GM12878 (cell line): ENCODE measurements at regions not wholly inside any gene's neighbourhood (a gene's known extent, or its start where the extent isn't known, plus 50 kb on each side); places are given as distances from the start of the nearest gene placed in this dataset.

Source experiments
- ATAC-seq: fragments of 200-7000 bp; cut with Tn5 transposase; 3 replicates; pipeline ENCODE4 v1.9.1; 2020; ENCODE audit warnings: mild to moderate bottlenecking, moderate library complexity
- BruUV-seq: library from RNA; stranded (reverse); fragments of 400-500 nt; replicated peaks from 2 replicates; lab custom pipeline; 2021; lab: Mats Ljungman, UMichigan
- CTCF ChIA-PET: fragments of 300-600 bp; sonication (Branson Sonifier 250); formaldehyde crosslinking; extraction: SDS; loops from one replicate; lab custom pipeline; 2021; ENCODE audit warnings: inconsistent platforms; lab: Yijun Ruan, JAX
- POLR2A ChIA-PET: fragments of 350-600 bp; formaldehyde crosslinking; extraction: SDS; loops from one replicate; lab custom pipeline; 2021; ENCODE audit warnings: inconsistent platforms; lab: Charles Lee
- RAD21 ChIA-PET: fragments of 300-600 bp; sonication (Branson Sonifier 250); formaldehyde crosslinking; loops from one replicate; lab custom pipeline; 2023; ENCODE audit warnings: antibody characterized with exemption; ENCODE audit not compliant: unreplicated experiment; lab: Charles Lee
- SMC1A ChIA-PET: fragments of 300-600 bp; sonication (Branson Sonifier 250); formaldehyde crosslinking; loops from one replicate; lab custom pipeline; 2023; ENCODE audit not compliant: unreplicated experiment, uncharacterized antibody; lab: Charles Lee
- DNase-seq: peaks from one replicate; pipeline ENCODE4 v3.0.0-alpha.2; 2011; ENCODE audit warnings: low read depth, low spot score
- FAIRE-seq: peaks from 3 replicates; lab custom pipeline; 2011; peaks lifted over from hg19 to GRCh38; lab: Jason Lieb, UNC
- H2AFZ ChIP-seq: 2 replicates; pipeline ENCODE4 v1.6.0; 2011; ENCODE audit warnings: low read depth, low read length, control low read depth; ENCODE audit not compliant: control insufficient read depth
- H3K27ac ChIP-seq: 2 replicates; pipeline ENCODE4 v1.5.1; 2011; ENCODE audit warnings: control low read depth; ENCODE audit not compliant: control insufficient read depth, insufficient read depth
- H3K27me3 ChIP-seq, 2 experiments: replicated peaks in 1 of 2; 2 replicates each; pipeline versions ENCODE4 v1.6.0 to v1.6.1; 2011; ENCODE audit warnings: low read length in 1 of 2; ENCODE audit not compliant: control insufficient read depth in 2 of 2, insufficient read depth in 2 of 2
- H3K36me3 ChIP-seq, 2 experiments: 2 replicates each; pipeline ENCODE4 v1.5.1; 2011; ENCODE audit warnings: low read length in 1 of 2; ENCODE audit not compliant: control insufficient read depth in 2 of 2, insufficient read depth in 2 of 2
- H3K4me1 ChIP-seq: 2 replicates; pipeline ENCODE4 v1.6.1; 2011; ENCODE audit warnings: mild to moderate bottlenecking, low read length, moderate library complexity, mixed read lengths; ENCODE audit not compliant: control insufficient read depth, insufficient read depth
- H3K4me2 ChIP-seq: 2 replicates; pipeline ENCODE4 v1.6.0; 2011; ENCODE audit warnings: control low read depth; ENCODE audit not compliant: control insufficient read depth, insufficient read depth
- H3K4me3 ChIP-seq: fragments of 200-600 bp; sonication (generic); 2 replicates; pipeline ENCODE4 v1.5.1; 2016
- H3K79me2 ChIP-seq: 2 replicates; pipeline ENCODE4 v1.6.0; 2011; ENCODE audit warnings: low read length; ENCODE audit not compliant: control insufficient read depth, insufficient read depth
- H3K9ac ChIP-seq: 2 replicates; pipeline ENCODE4 v1.8.0; 2011; ENCODE audit warnings: low read length, control low read depth, mixed read lengths; ENCODE audit not compliant: control insufficient read depth, insufficient read depth
- H3K9me3 ChIP-seq: replicated peaks from 3 replicates; pipeline ENCODE4 v1.5.1; 2011; ENCODE audit warnings: mild to moderate bottlenecking, low read length; ENCODE audit not compliant: control insufficient read depth, insufficient read depth
- H4K20me1 ChIP-seq: 2 replicates; pipeline ENCODE4 v1.6.0; 2011; ENCODE audit not compliant: control insufficient read depth, insufficient read depth
- DPF2 ChIP-seq: fragments of 450-650 bp; IDR thresholded peaks from 2 replicates; pipeline ENCODE4 v1.6.1; 2017; ENCODE audit warnings: mild to moderate bottlenecking
- ESRRA ChIP-seq: IDR thresholded peaks from 2 replicates; pipeline ENCODE4 v1.6.1; 2012; ENCODE audit warnings: mild to moderate bottlenecking, low read length, improper control_type of control experiment
- FOXM1 ChIP-seq: IDR thresholded peaks from 2 replicates; pipeline ENCODE4 v1.6.1; 2012; ENCODE audit warnings: low read depth, mild to moderate bottlenecking, inconsistent platforms, low read length, moderate library complexity
- HSF1 ChIP-seq: fragments of 150-350 bp; IDR thresholded peaks from 2 replicates; pipeline ENCODE4 v1.6.1; 2014; ENCODE audit warnings: mild to moderate bottlenecking, low read depth, low read length
- JUNB ChIP-seq: IDR thresholded peaks from 2 replicates; pipeline ENCODE4 v1.6.1; 2016; ENCODE audit warnings: antibody characterized with exemption, mild to moderate bottlenecking
- MAX ChIP-seq: IDR thresholded peaks from 2 replicates; pipeline ENCODE4 v1.6.1; 2012; ENCODE audit warnings: low read depth, low read length, improper control_type of control experiment
- NFIC ChIP-seq: IDR thresholded peaks from 2 replicates; pipeline ENCODE4 v1.6.1; 2012; ENCODE audit warnings: low read depth, mild to moderate bottlenecking, inconsistent platforms, low read length, moderate library complexity
- TARDBP ChIP-seq: IDR thresholded peaks from 2 replicates; pipeline ENCODE4 v1.6.1; 2016; ENCODE audit warnings: borderline replicate concordance
- TBL1XR1 ChIP-seq: IDR thresholded peaks from 2 replicates; pipeline ENCODE4 v1.6.1; 2012; ENCODE audit warnings: low read depth, low read length, improper control_type of control experiment
- TCF12 ChIP-seq: IDR thresholded peaks from 2 replicates; pipeline ENCODE4 v1.6.1; 2011; ENCODE audit warnings: low read depth, mild to moderate bottlenecking, low read length
- ZBTB4 ChIP-seq: fragments of 450-650 bp; formaldehyde crosslinking; IDR thresholded peaks from 2 replicates; pipeline ENCODE4 v1.4.0; 2022; ENCODE audit warnings: mild to moderate bottlenecking, moderate library complexity
- ZNF207 ChIP-seq: fragments of 450-650 bp; IDR thresholded peaks from 2 replicates; pipeline ENCODE4 v1.6.1; 2014; ENCODE audit warnings: antibody characterized with exemption, mild to moderate bottlenecking, borderline replicate concordance
- WGBS: methylation state at CpG from one replicate; pipeline ENCODE4 v1.1.6; 2016; ENCODE audit warnings: low lambda C conversion rate; ENCODE audit not compliant: insufficient replicate concordance, insufficient coverage; ENCODE audit errors: missing lambda C conversion rate; 5-methylcytosine and 5-hydroxymethylcytosine counted together
- in situ Hi-C: fragments of 300-500 bp; cut with MboI; formaldehyde crosslinking; loops from 9 replicates; pipeline ENCODE4 v1.14.3; 2018; ENCODE audit warnings: mixed read lengths
- intact Hi-C: fragments of 100-400 bp; cut with micrococcal nuclease; formaldehyde crosslinking; loops from one replicate; pipeline ENCODE4 v1.14.2; 2022; ENCODE audit not compliant: unreplicated experiment

GRCh38 chr19:46931202-46931601 lies 70.4 kb downstream of the ARHGAP35 start:
- in situ Hi-C loops: no loop called here
- H3K4me2 ChIP-seq: no peak overlapping the region
- no peak overlapping the region for H3K9ac ChIP-seq
- POLR2A ChIA-PET: no interaction called here
- H3K36me3 ChIP-seq: no peaks in the 10 kb centered on the region; a peak in 1 of 4 replicates
- DNase-seq: no peak
- H3K79me2 ChIP-seq: peaks cover 26% of the 10 kb centered on the region
- WGBS: 74% methylated on average over 5 of the region's 5 CpGs
- intact Hi-C loops: loop anchor here (5.0 kb wide), 1 partner anchor 586 kb away; the partner anchor contains the start of gene NAPA
- H4K20me1 ChIP-seq: no peaks in the 10 kb centered on the region
- no peaks in the 10 kb centered on the region for H3K9me3 ChIP-seq
- no TSS peak for BruUV-seq
- no peak overlapping the region for H2AFZ ChIP-seq
- H3K27ac ChIP-seq: no peak overlapping the region
- CTCF ChIA-PET: interaction anchor here (1.2 kb wide), 1 partner anchor 45 kb away, joined by 3 read pairs; no protein-coding TSS in a partner anchor
- no peak overlapping the region for H3K4me3 ChIP-seq
- RAD21 ChIA-PET: interaction anchor here (0.6 kb wide), 1 partner anchor 31 kb away, joined by 3 read pairs; no protein-coding TSS in a partner anchor
- FAIRE-seq: no peak
- SMC1A ChIA-PET: no interaction called here
- no peaks in the 10 kb centered on the region for H3K27me3 ChIP-seq
- H3K4me1 ChIP-seq: peaks cover 18% of the 10 kb centered on the region
- ATAC-seq: no peak
- no peak for TF ChIP-seq ZBTB4 (CRISPR knock-in tag)
- no peak for TF ChIP-seq JUNB
- TF ChIP-seq NFIC: no peak
- TF ChIP-seq MAX: no peak
- no peak for TF ChIP-seq TARDBP
- no peak for TF ChIP-seq ZNF207
- TF ChIP-seq HSF1: no peak
- TF ChIP-seq DPF2: no peak
- TF ChIP-seq FOXM1: no peak
- TF ChIP-seq TBL1XR1: no peak
- no peak for TF ChIP-seq TCF12
- TF ChIP-seq ESRRA: no peak
